ELR (cell line): ENCODE measurements at regions not wholly inside any gene's neighbourhood (a gene's known extent, or its start where the extent isn't known, plus 50 kb on each side); places are given as distances from the start of the nearest gene placed in this dataset.
A peak's percentile ranks its signal among the peaks of the same experiment; 100 is the strongest.
"Not testable (repeated sequence)": the region's sequence is repeated elsewhere in the genome, so short reads cannot be mapped to it uniquely, and the experiment has no call there.

ENCODE experiments used
- DNase-seq: peaks from one replicate; pipeline ENCODE4 v3.0.0-alpha.2; 2015; ENCODE audit warnings: low read depth

- no peak for DNase-seq
These were observed 236.2 kb upstream of the FBXO33 start for GRCh38 chr14:39668449-39668848.

- no peak for DNase-seq
These were observed 234.2 kb upstream of the FBXO33 start for GRCh38 chr14:39666386-39666785.

GRCh38 chr14:39665075-39665475, 232.8 kb upstream of the FBXO33 start:
- DNase-seq, result no peak

GRCh38 chr14:39664646-39665045, 232.4 kb upstream of the FBXO33 start:
- no peak for DNase-seq

- no peak for DNase-seq
These were observed 209.0 kb upstream of the FBXO33 start for GRCh38 chr14:39641224-39641623.

- not testable (repeated sequence) for DNase-seq
These were observed 206.8 kb upstream of the FBXO33 start for GRCh38 chr14:39639009-39639408.

- no peak for DNase-seq
These were observed 195.9 kb upstream of the FBXO33 start for GRCh38 chr14:39628087-39628486.

DNA sequence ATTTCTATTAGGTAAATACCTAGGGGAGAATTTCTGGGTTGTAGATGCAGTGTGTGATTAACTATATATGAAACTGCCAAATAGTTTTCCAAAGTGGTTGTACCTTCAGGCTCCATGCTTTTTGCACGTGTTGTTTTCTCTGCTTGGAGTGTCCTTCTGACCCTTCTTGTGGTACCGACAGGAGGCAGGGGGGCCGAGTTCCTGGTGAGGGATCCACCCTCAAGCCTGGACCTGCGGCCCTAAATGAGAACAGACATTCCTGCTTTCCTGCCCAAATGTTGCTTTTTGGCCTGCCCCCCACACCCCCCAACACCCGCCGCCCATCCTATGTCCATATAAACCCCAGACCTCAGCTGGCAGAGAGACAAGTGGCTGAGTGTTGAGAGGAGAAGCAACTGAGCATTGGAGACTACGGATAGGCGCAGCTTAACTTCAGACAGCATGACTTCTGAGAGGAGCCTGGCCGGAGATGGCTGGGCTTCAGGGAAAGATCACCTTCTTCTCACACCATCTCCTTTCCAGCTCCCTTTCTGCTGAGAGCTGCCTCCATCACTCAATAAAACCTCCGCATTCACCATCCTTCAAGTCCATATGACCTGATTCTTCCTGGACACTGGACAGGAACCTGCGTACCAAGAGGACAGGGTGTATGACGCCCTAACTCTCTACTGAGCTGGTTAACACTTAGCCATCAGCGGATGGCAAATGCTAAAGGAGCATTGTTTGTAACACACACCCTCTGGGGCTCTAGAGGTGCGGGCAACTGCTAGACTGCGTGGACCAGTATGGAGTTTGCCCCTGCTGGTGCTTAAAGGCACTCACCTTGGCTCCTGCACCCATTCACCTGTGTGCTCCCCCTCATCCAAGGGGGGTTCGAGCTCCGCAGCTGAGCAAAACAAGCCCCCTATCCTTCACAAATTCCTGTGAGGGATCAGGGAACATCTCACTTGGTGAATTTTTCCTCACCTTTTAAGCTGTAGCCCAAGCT, 194.7 kb upstream of the FBXO33 start:
- DNase-seq, result no peak

- DNase-seq, result no peak
These were observed 189.4 kb upstream of the FBXO33 start for GRCh38 chr14:39621678-39622077.

- DNase-seq, result no peak
These were observed 189.0 kb upstream of the FBXO33 start for GRCh38 chr14:39621223-39621622.

GRCh38 chr14:39617537-39617936, 185.3 kb upstream of the FBXO33 start:
- no peak for DNase-seq

DNA sequence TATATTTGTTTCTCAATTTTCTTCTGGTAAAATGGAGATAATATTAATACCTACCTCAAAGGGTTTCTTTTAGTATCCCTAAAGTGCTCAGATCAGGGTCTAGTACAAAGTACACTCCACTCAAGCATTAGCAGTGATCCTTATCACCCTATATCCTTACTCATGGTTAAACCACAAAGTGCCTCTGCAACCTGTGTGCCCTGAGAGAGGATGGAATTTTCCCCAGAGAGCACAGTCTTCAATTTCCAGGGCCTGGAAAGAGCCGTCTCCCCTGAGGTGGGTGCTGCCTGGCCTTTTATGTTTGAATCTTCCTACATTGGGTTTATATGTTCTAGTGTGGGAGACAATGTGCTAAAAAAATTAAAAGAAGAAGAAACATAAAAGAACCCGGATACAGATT, 183.1 kb upstream of the FBXO33 start:
- no peak for DNase-seq

DNA sequence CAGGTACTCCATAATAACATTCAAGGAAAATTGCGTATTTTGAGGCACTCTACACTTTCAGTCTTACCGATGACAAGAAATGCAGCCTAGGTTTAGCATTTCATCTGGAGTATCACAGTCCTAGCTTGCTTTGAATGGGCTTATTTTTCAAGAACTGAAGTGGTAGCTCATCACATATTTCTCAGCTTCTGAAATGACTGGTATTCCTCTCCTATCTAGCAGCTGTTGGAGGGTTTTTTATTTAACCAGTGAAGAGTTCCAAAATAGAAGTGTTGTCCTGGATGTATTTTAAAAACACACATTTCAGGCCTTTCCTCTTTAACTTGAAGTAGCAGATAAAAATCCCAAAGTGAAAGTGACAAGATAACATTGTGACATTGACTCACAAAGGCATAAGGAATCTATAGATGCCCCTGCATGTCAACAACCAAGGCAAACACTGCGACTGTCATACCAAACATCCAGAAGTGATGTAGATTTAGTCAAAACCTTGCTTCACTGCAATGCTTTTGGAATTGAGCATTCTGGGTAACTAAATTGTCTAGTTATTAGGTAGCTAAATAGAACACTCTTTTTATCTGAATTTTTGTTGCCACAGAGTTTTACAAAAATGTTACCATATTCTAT, 182.2 kb upstream of the FBXO33 start:
- no peak for DNase-seq

- no peak for DNase-seq
These were observed 176.9 kb upstream of the FBXO33 start for GRCh38 chr14:39609119-39609518.

DNA sequence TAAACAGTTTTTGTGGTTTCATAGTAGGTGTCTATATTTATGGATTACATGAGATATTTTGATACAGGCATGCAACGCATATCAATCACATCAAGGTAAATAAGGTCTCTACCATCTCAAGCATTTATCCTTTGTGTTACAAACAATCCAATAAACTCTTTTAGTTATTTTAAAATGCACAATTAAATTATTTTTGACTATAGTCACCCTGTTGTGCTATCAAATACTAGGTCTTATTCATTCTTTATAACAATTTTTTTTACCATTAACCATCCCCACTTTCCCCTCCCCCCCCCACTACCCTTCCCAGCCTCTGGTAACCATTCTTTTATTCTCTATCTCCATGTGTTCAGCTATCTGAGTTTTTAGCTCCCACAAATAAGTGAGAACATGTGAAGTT, 175.7 kb upstream of the FBXO33 start:
- DNase-seq, result no peak

GRCh38 chr14:39603942-39604341, 171.7 kb upstream of the FBXO33 start:
- DNase-seq, result no peak

GRCh38 chr14:39593377-39593776, 161.1 kb upstream of the FBXO33 start:
- no peak for DNase-seq

DNA sequence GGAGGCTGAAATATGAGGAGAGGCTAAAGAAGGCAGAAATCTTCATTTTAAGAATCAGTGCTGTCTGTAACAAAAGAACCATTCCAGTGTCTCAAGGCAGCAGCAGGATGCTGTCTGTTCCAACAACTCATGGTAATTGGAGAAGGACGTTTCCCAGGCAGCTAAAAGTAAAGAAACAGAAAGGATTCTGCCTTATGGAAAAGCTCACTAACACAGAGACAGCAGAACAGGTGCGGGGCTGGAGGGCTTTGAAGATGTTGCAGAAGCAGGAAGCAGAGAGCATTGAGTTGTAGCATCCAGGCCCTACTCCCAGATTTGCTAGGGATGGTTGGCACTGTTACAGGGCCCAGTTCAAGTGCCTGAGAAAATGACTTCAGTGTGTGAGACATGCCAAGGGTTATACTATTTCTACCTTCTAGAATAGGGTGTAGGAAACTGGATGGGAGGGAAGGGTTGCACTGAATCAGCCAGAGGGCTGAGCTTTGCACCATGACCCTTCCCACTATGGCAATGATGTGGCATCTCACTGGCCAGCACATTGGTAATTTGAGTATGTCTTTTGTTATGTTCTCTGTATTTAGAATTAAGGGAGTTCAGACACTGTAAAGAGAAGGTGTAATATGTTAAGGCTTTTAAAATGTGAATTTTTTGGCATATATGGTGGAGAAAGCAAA, 160.0 kb upstream of the FBXO33 start:
- DNase-seq, result no peak

- DNase-seq, result not testable (repeated sequence)
These were observed 157.6 kb upstream of the FBXO33 start for GRCh38 chr14:39589882-39590281.

DNA sequence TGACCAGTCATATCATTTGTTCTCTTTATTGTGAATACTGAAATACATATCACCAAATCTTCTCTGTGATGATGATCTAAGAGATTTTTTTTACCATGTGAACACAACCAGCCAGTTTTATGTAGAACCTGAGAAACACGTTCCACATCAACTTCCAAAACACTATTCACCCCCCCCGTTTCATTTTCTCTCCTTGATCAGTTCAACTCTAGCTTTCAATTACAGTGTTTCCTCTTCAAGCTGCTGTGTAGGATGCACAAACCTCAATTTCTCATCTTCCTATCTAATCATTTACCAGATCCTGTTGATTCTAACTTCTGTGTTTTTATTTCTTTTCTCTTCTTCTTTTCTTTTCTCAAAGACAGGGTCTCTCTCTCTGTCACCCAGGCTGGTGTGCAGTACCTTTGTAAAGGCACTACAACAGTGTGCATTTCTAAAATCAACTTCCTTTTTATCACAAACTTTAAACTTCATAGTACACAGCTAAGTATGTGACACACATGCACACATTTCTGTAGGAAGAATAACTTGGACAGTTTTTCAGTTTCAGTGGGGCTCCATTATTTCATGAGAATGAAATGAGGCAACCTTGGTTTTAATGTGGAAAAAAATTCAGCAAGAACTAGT, 149.9 kb upstream of the FBXO33 start:
- DNase-seq, result no peak

GRCh38 chr14:39581474-39581873, 149.2 kb upstream of the FBXO33 start:
- DNase-seq, result peak; percentile 3

DNA sequence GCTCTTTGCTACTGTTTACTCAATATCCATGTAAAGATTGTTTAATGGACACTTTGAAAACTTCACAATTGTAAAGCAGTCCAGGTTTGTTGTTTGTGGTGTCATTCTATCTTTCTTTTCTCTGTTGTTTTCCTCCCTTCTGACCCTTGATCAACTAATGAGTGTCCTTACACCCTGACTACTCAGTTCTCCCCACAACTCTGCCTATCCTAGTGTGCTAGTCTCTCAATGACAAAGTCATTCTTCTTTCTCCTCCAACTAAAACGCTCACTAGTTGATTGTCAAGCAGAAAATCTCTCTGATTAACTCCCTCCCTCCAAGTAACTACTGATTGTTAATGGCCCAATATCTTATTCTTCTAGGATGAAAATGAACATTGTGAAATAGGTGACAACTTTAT, 148.5 kb upstream of the FBXO33 start:
- no peak for DNase-seq
